ENCODE measurements at regions not wholly inside any gene's neighbourhood (a gene's known extent, or its start where the extent isn't known, plus 50 kb on each side); places are given as distances from the start of the nearest gene placed in this dataset.

GRCh38 chr10:78703593-78703992, 365.2 kb upstream of the ZMIZ1 start:
- no peak for DNase-seq

- no peak for DNase-seq
Measured at GRCh38 chr10:78706256-78706655, 362.5 kb upstream of the ZMIZ1 start.

- DNase-seq: no peak
Measured at GRCh38 chr10:78706726-78707540, 361.8 kb upstream of the ZMIZ1 start.

GRCh38 chr10:78707745-78708144, 361.0 kb upstream of the ZMIZ1 start:
- DNase-seq: no peak

GRCh38 chr10:78712147-78712546, 356.6 kb upstream of the ZMIZ1 start:
- peak; percentile 40 for DNase-seq

GRCh38 chr10:78713659-78714058, 355.1 kb upstream of the ZMIZ1 start:
- DNase-seq: no peak

GRCh38 chr10:78714225-78714624, 354.5 kb upstream of the ZMIZ1 start:
- no peak for DNase-seq

GRCh38 chr10:78715435-78715834, 353.3 kb upstream of the ZMIZ1 start:
- DNase-seq: no peak

GRCh38 chr10:78716043-78716660, 352.6 kb upstream of the ZMIZ1 start:
- no peak for DNase-seq

- no peak for DNase-seq
Measured at GRCh38 chr10:78717200-78717599, 351.6 kb upstream of the ZMIZ1 start.

- DNase-seq: no peak
Measured at GRCh38 chr10:78718032-78718572, 350.7 kb upstream of the ZMIZ1 start.

GRCh38 chr10:78719276-78719675, 349.5 kb upstream of the ZMIZ1 start:
- no peak for DNase-seq

GRCh38 chr10:78720091-78720490, 348.7 kb upstream of the ZMIZ1 start:
- no peak for DNase-seq

GRCh38 chr10:78721231-78721630, 347.5 kb upstream of the ZMIZ1 start:
- DNase-seq: no peak

- no peak for DNase-seq
Measured at GRCh38 chr10:78724846-78725245, 343.9 kb upstream of the ZMIZ1 start.

GRCh38 chr10:78726171-78726570, 342.6 kb upstream of the ZMIZ1 start:
- DNase-seq: no peak

GRCh38 chr10:78727251-78727650, 341.5 kb upstream of the ZMIZ1 start:
- no peak for DNase-seq

- DNase-seq: peak; percentile 8
Measured at GRCh38 chr10:78727728-78728127, 341.0 kb upstream of the ZMIZ1 start.

GRCh38 chr10:78728176-78728575, 340.6 kb upstream of the ZMIZ1 start:
- no peak for DNase-seq

- DNase-seq: no peak
Measured at GRCh38 chr10:78729366-78729765, 339.4 kb upstream of the ZMIZ1 start.

GRCh38 chr10:78729800-78730199, 339.0 kb upstream of the ZMIZ1 start:
- DNase-seq: no peak

- no peak for DNase-seq
Measured at GRCh38 chr10:78730754-78731153, 338.0 kb upstream of the ZMIZ1 start.

GRCh38 chr10:78731675-78732074, 337.1 kb upstream of the ZMIZ1 start:
- no peak for DNase-seq

- no peak for DNase-seq
Measured at GRCh38 chr10:78732381-78732780, 336.4 kb upstream of the ZMIZ1 start.
